Inflammatory macrophage treated with lipopolysaccharide for 1 hour (primary cell): ENCODE measurements at regions not wholly inside any gene's neighbourhood (a gene's known extent, or its start where the extent isn't known, plus 50 kb on each side); places are given as distances from the start of the nearest gene placed in this dataset.
A peak's percentile ranks its signal among the peaks of the same experiment; 100 is the strongest.
"Not testable (repeated sequence)": the region's sequence is repeated elsewhere in the genome, so short reads cannot be mapped to it uniquely, and the experiment has no call there.

Source experiments
- DNase-seq, 2 donors: peaks; one replicate each; pipeline ENCODE4 v3.0.0-alpha.2; 2020 to 2022

GRCh38 chr6:27575594-27576361 lies 102.9 kb upstream of the ZNF184 start:
- DNase-seq = no peak

DNA sequence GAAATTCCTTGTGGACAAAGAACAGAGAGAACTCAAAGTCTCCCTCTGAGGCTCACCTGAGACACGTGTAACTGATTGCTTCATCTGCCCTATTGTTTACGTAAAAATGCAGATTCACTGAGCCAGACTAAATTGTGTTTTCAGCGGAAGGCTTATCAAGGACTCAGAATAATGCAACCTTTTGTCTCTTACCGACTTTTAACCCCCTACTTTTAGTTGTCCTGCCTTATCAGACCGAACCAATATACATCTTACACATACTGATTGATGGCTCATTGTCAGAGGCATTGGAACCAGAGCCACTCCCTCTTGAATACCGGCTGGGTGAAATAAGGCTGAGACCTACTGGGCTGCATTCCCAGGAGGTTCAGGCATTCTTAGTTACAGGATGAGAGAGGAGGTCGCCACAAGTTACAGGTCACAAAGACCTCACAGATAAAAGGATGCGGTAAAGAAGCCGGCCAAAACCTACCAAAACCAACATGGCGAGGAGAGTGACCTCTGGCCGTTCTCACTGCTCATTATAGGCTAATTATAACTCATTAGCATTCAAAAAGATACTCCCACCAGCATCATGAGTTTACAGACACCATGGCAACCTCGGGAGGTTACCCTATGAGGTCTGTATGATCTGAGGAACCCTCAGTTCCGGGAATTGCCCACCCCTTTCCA lies 95.5 kb upstream of the ZNF184 start:
- DNase-seq = no peak

GRCh38 chr6:27565839-27566779 lies 93.2 kb upstream of the ZNF184 start:
- no peak for DNase-seq

- no peak for DNase-seq
These were observed 89.1 kb upstream of the ZNF184 start for GRCh38 chr6:27562027-27562410.

GRCh38 chr6:27558028-27558724 lies 85.3 kb upstream of the ZNF184 start:
- no peak for DNase-seq

- DNase-seq = no peak
These were observed 83.5 kb upstream of the ZNF184 start for GRCh38 chr6:27556406-27556805.

GRCh38 chr6:27553123-27553904 lies 80.4 kb upstream of the ZNF184 start:
- no peak for DNase-seq

- no peak for DNase-seq
These were observed 78.7 kb upstream of the ZNF184 start for GRCh38 chr6:27551607-27552006.

DNA sequence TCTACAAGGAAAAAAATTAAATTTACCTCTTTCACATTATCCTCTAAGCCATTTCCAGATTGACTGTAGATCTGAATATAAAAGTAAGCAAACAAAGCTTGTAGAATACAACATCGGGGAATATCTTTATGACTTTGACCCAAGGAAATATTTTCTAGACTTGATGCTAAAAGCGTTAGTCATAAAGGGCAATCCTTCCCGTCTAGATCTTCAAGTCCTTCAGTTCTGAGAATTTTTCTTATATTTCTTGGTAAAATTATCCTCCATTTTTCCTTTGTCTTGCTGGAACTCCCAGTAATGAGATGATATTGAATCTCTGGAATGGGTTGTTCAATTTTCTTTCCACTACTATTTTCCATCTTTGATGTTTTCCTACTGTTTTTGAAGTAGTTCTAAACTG lies 77.8 kb upstream of the ZNF184 start:
- DNase-seq = no peak

GRCh38 chr6:27549241-27549598 lies 76.3 kb upstream of the ZNF184 start:
- not testable (repeated sequence) for DNase-seq

DNA sequence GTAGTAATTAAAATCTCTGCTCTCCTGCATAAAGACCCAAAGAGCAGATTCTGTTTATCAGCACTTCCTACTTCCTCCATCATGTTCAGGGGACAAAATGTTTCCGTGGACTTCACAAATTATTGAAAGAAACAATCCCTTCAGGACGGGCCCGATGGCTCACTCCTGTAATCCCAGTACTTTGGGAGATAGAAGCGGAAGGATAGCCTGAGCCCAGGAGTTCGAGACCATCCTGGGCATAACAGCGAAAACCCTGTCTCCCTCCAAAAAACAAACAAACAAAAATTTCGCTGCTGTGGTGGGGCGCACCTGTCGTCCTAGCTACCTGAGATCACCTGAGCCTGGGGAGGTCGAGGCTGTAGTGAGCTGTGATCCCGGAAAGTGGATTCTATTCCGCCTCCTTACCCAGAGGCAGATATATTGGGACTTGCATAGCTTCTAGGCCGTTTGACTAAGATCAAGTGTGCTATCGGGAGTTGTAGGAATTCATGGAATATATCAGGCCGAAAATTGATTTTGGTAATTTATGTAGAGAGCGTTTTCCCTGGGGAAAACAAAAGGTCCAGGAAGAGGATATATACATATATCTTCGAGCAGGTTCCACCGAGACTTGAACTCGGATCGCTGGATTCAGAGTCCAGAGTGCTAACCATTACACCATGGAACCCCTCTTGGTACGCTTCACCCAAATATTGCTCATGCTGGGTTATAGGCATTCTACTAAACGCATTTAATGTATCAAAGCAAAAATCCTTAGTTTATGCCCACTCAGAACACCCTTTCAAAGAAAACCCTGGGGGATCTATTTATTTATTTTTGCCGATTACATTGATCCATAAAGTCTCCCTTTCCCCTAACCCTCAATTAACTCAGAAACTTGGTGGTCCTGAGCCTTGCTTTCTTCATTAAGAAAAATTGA lies 74.5 kb upstream of the ZNF184 start:
- peak; percentile 5 to 11 for DNase-seq

GRCh38 chr6:27546522-27546921 lies 73.6 kb upstream of the ZNF184 start:
- DNase-seq = no peak

DNA sequence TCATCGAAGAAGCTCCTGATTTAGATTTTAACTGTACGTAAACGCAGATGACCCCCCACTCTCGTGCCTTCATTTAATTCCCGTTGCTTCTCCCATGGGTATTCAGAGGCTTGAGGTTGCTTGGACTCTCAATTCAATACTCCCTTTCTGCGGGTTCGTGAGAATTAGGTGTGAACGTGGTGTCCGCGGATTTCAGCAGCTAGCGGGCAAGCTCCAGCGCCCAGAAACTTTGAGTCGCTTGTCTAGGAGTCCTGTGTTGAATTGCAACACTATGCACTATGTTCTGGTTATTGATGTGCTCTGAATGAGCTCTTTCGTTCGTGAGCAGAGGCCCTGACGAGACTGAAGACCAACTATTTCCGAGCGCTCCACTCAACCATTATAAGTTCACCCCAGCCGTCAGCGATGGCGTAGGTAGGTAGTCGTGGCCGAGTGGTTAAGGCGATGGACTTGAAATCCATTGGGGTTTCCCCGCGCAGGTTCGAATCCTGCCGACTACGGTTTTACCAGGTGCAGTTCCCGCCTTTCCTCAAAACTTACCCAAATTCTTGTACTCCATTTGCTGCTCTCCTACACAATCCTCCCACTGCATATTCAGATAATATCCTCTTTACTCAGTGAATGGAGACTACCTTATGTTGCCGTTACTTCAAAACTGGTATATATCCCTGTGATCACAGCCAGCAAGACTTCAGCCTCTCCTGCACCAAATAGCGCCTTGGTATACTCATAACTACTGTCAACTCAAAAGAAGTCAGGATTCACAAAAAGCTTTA lies 72.6 kb upstream of the ZNF184 start:
- DNase-seq = no peak

- no peak for DNase-seq
These were observed 71.8 kb upstream of the ZNF184 start for GRCh38 chr6:27544612-27545260.

DNA sequence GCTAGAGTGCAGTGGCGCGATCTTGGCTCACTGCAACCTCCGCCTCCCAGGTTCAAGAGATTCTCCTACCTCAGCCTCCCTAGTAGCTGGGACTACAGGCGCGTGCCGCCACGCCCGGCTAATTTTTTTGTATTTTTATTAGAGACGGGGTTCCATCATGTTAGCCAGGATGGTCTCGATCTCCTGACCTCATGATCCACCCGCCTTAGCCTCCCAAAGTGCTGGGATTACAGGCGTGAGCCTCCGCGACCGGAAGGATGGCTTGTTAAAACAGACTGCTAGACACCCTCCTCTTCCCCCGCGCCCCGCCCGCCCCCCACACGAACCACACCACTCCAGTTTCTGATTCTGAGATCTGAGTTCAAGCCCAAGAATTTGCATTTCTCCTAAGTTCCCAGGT lies 71.2 kb upstream of the ZNF184 start:
- DNase-seq = not testable (repeated sequence)

GRCh38 chr6:27542485-27542884 lies 69.6 kb upstream of the ZNF184 start:
- no peak for DNase-seq

DNA sequence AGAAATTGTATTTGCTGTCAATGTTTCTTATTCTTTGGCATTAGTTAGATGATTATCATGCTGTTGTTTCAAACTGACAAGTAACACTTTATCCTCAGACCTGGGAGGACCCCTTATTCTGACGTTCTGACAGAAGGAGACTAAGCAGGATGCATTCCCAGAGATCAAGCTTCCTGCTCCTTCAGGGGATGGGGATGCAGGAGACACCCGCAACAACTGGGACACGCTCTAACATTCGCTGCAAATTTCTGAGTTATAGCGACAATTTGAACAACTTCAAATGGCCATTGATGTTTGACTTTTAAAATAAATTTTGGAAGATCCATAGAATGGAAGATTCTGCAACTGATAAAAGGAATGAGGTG lies 69.0 kb upstream of the ZNF184 start:
- no peak for DNase-seq

- DNase-seq = no peak
These were observed 68.5 kb upstream of the ZNF184 start for GRCh38 chr6:27541212-27541932.

GRCh38 chr6:27539551-27539950 lies 66.6 kb upstream of the ZNF184 start:
- DNase-seq = no peak
